SK-N-SH treated with all-trans-retinoic acid at 6 μM for 48 hours (cell line): ENCODE measurements at regions not wholly inside any gene's neighbourhood (a gene's known extent, or its start where the extent isn't known, plus 50 kb on each side); places are given as distances from the start of the nearest gene placed in this dataset.

ENCODE experiments used
- CREB5 ChIP-seq: fragments of 250-450 bp; sonication (Bioruptor Pico); IDR thresholded peaks from 2 replicates; pipeline ENCODE4 v1.5.1; 2020; ENCODE audit warnings: low read depth, mild to moderate bottlenecking, moderate library complexity
- GLIS3 ChIP-seq: fragments of 250-450 bp; sonication (Bioruptor Pico); IDR thresholded peaks from 2 replicates; pipeline ENCODE4 v1.5.0; 2020; ENCODE audit warnings: mild to moderate bottlenecking, moderate library complexity
- ISL1 ChIP-seq: fragments of 250-450 bp; sonication (Bioruptor Pico); IDR thresholded peaks from 2 replicates; pipeline ENCODE4 v2.1.2; 2022; ENCODE audit warnings: mild to moderate bottlenecking, moderate library complexity
- OSR1 ChIP-seq: fragments of 250-450 bp; sonication (Bioruptor Pico); IDR thresholded peaks from 2 replicates; pipeline ENCODE4 v1.8.0; 2022; ENCODE audit warnings: moderate library complexity, mild to moderate bottlenecking, inconsistent platforms
- RARB ChIP-seq: fragments of 250-450 bp; sonication (Bioruptor Pico); IDR thresholded peaks from 2 replicates; pipeline ENCODE4 v1.8.0; 2021; ENCODE audit warnings: mild to moderate bottlenecking, moderate library complexity

- TF ChIP-seq OSR1 (CRISPR knock-in tag): no peak
- no peak for TF ChIP-seq GLIS3 (CRISPR knock-in tag)
- TF ChIP-seq RARB (CRISPR knock-in tag): no peak
- no peak for TF ChIP-seq ISL1 (CRISPR knock-in tag)
- TF ChIP-seq CREB5: no peak
Measured at GRCh38 chr17:70423562-70423961, 254.2 kb downstream of the KCNJ2 start.
